ENCODE measurements at regions not wholly inside any gene's neighbourhood (a gene's known extent, or its start where the extent isn't known, plus 50 kb on each side); places are given as distances from the start of the nearest gene placed in this dataset.

DNA sequence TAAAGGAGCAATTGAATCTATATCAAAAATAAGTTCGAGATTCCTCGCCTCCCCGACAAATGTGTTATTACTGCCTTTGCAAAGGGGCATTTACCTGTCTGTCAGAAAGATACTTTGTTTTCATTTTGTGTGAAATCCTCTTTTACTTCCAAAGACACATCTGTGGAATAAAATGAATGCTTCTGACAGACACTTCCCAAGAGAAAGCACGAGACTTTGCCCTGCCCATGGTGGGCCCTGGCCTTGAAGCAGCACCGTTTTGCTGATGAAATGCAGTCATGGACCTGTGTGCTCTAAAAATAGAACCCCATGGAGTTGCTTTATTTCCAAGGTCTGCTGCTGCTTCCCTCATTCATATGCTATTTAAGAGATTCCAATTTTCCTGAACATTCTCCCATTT, 85.9 kb upstream of the USP47 start:
- no peak for DNase-seq (ENCODE audit: low spot score in 2 of 2)
- Histone ChIP-seq H3K9me3 (no peaks in the 10 kb centered on the region), H3K4me3 (no peak overlapping the region), H3K27me3 (no peaks in the 10 kb centered on the region), H3K27ac (no peak overlapping the region), H3K36me3 (no peaks in the 10 kb centered on the region), H3K4me1 (no peaks in the 10 kb centered on the region)
- intact Hi-C loops (cut with DNase I) = loop anchor here (10.0 kb wide), 1 partner anchor 111 kb away; no protein-coding TSS in a partner anchor
- TF ChIP-seq, protein P1, sequence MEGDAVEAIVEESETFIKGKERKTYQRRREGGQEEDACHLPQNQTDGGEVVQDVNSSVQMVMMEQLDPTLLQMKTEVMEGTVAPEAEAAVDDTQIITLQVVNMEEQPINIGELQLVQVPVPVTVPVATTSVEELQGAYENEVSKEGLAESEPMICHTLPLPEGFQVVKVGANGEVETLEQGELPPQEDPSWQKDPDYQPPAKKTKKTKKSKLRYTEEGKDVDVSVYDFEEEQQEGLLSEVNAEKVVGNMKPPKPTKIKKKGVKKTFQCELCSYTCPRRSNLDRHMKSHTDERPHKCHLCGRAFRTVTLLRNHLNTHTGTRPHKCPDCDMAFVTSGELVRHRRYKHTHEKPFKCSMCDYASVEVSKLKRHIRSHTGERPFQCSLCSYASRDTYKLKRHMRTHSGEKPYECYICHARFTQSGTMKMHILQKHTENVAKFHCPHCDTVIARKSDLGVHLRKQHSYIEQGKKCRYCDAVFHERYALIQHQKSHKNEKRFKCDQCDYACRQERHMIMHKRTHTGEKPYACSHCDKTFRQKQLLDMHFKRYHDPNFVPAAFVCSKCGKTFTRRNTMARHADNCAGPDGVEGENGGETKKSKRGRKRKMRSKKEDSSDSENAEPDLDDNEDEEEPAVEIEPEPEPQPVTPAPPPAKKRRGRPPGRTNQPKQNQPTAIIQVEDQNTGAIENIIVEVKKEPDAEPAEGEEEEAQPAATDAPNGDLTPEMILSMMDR (IDR thresholded peaks at IDR 0.05) = no peak

- Histone ChIP-seq H3K27me3 (no peaks in the 10 kb centered on the region), H3K4me3 (no peak overlapping the region), H3K36me3 (no peaks in the 10 kb centered on the region), H3K27ac (no peak overlapping the region), H3K9me3 (no peaks in the 10 kb centered on the region), H3K4me1 (no peaks in the 10 kb centered on the region)
- intact Hi-C loops (cut with DNase I) = loop anchor here (10.0 kb wide), 1 partner anchor 108 kb away; no protein-coding TSS in a partner anchor
- DNase-seq (ENCODE audit: low spot score in 2 of 2) = no peak
- TF ChIP-seq, protein P1 (IDR thresholded peaks at IDR 0.05) = no peak
Observed at GRCh38 chr11:11752679-11753078, 89.1 kb upstream of the USP47 start.

GRCh38 chr11:11750017-11750878, 91.5 kb upstream of the USP47 start:
- Histone ChIP-seq H3K4me3 (no peak overlapping the region), H3K4me1 (no peaks in the 10 kb centered on the region), H3K27me3 (no peaks in the 10 kb centered on the region), H3K27ac (no peak overlapping the region), H3K36me3 (no peaks in the 10 kb centered on the region), H3K9me3 (no peaks in the 10 kb centered on the region)
- no peak for DNase-seq (ENCODE audit: low spot score in 2 of 2)
- TF ChIP-seq, protein P1 (IDR thresholded peaks at IDR 0.05) = no peak
- intact Hi-C loops (cut with DNase I) = loop anchor here (10.0 kb wide), 1 partner anchor 105 kb away; no protein-coding TSS in a partner anchor

DNA sequence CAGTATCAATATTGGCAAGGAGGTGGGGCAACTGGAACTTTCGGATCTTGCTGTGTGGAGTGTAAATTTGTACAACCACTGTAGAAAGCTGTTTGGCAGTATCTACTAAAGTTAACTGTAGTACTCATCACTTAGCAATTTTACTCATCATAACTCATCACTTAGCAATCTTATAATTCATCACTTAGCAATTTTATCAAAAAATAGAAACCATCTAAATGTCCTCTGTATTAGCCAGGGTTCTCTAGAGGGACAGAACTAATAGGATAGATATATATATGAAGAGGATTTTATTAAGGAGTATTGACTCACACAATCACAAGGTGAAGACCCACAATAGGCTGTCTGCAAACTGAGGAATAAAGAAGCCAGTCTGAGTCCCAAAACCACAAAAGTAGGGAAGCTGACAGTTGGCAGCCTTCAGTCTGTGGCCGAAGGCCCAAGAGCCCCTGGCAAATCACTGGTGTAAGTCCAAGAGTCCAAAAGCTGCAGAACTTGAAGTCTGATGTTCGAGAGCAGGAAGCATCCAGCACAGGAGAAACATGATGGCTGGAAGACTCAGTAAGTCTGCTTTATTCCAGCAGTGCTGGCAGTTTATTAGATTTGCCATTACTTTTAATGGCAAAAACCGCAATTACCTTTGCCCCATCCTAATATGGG, 92.9 kb upstream of the USP47 start:
- Histone ChIP-seq H3K27ac (no peak overlapping the region), H3K9me3 (no peaks in the 10 kb centered on the region), H3K36me3 (no peaks in the 10 kb centered on the region), H3K4me1 (no peaks in the 10 kb centered on the region), H3K4me3 (no peak overlapping the region), H3K27me3 (no peaks in the 10 kb centered on the region)
- TF ChIP-seq, protein P1 (IDR thresholded peaks at IDR 0.05) = no peak
- intact Hi-C loops (cut with DNase I) = no loop called here
- DNase-seq (ENCODE audit: low spot score in 2 of 2) = no peak

DNA sequence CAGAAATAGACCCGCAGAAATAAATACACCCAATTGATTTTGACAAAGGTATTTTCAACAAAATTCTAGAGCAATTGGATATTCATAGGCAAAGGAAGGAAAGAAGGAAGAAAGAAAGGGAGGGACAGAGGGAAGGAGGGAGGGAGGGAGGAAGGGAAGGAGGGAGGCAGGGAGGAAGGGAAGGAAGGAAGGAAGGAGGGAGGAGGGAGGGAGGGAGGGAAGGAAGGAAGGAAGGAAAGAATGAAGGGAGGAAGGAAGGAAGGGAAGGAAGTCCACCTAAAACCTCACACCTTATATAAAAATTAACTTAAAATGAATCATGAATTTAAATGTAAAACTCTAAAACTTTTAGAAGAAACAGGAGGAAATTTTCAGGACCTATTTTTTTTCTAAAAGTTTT, 94.2 kb upstream of the USP47 start:
- TF ChIP-seq, protein P1 (IDR thresholded peaks at IDR 0.05) = no peak
- H3K4me1 ChIP-seq = no peaks in the 10 kb centered on the region
- H3K9me3 ChIP-seq = no peaks in the 10 kb centered on the region
- H3K27me3 ChIP-seq = no peaks in the 10 kb centered on the region
- intact Hi-C loops (cut with DNase I) = no loop called here
- no peaks in the 10 kb centered on the region for H3K36me3 ChIP-seq
- DNase-seq (ENCODE audit: low spot score in 2 of 2) = no peak
- H3K4me3 ChIP-seq = no peak overlapping the region
- H3K27ac ChIP-seq = no peak overlapping the region

Measured in ascending aorta (tissue), 2 donors.